HG03135 (cell line): ENCODE measurements at regions not wholly inside any gene's neighbourhood (a gene's known extent, or its start where the extent isn't known, plus 50 kb on each side); places are given as distances from the start of the nearest gene placed in this dataset.
A peak's percentile ranks its signal among the peaks of the same experiment; 100 is the strongest.

Experiments used
- ATAC-seq: cut with Tn5 transposase; IDR thresholded peaks from one replicate; pipeline ENCODE4 v1.9.1; 2021; ENCODE audit warnings: mild to moderate bottlenecking, moderate library complexity; ENCODE audit not compliant: unreplicated experiment

- ATAC-seq = no peak
Measured at GRCh38 chr11:129723146-129723760, 92.4 kb upstream of the TMEM45B start.

- no peak for ATAC-seq
Measured at GRCh38 chr11:129723761-129724162, 91.9 kb upstream of the TMEM45B start.

- no peak for ATAC-seq
Measured at GRCh38 chr11:129724866-129725265, 90.8 kb upstream of the TMEM45B start.

GRCh38 chr11:129726179-129726578 is 89.5 kb upstream of the TMEM45B start:
- ATAC-seq = no peak

GRCh38 chr11:129728581-129728980 is 87.1 kb upstream of the TMEM45B start:
- ATAC-seq = no peak

- no peak for ATAC-seq
Measured at GRCh38 chr11:129729216-129729615, 86.4 kb upstream of the TMEM45B start.

- no peak for ATAC-seq
Measured at GRCh38 chr11:129729823-129730222, 85.8 kb upstream of the TMEM45B start.

- no peak for ATAC-seq
Measured at GRCh38 chr11:129731316-129731715, 84.3 kb upstream of the TMEM45B start.

GRCh38 chr11:129732941-129733340 is 82.7 kb upstream of the TMEM45B start:
- no peak for ATAC-seq

- ATAC-seq = no peak
Measured at GRCh38 chr11:129733384-129733783, 82.3 kb upstream of the TMEM45B start.

GRCh38 chr11:129733981-129734380 is 81.7 kb upstream of the TMEM45B start:
- ATAC-seq = no peak

GRCh38 chr11:129734654-129735053 is 81.0 kb upstream of the TMEM45B start:
- no peak for ATAC-seq

GRCh38 chr11:129737831-129738230 is 77.8 kb upstream of the TMEM45B start:
- no peak for ATAC-seq

GRCh38 chr11:129738242-129738641 is 77.4 kb upstream of the TMEM45B start:
- ATAC-seq = no peak

GRCh38 chr11:129739339-129739738 is 76.3 kb upstream of the TMEM45B start:
- ATAC-seq = no peak

- ATAC-seq = no peak
Measured at GRCh38 chr11:129740125-129740719, 75.4 kb upstream of the TMEM45B start.

- no peak for ATAC-seq
Measured at GRCh38 chr11:129743112-129743815, 72.4 kb upstream of the TMEM45B start.

- ATAC-seq = no peak
Measured at GRCh38 chr11:129747071-129747470, 68.6 kb upstream of the TMEM45B start.

GRCh38 chr11:129749141-129749540 is 66.5 kb upstream of the TMEM45B start:
- no peak for ATAC-seq

GRCh38 chr11:129750343-129751292 is 65.0 kb upstream of the TMEM45B start:
- peak; percentile 93 for ATAC-seq

GRCh38 chr11:129751511-129751910 is 64.1 kb upstream of the TMEM45B start:
- ATAC-seq = no peak
